Activated CD4-positive, alpha-beta T cell treated with anti-CD3 and anti-CD28 coated beads, Interleukin-2, amount 10 ng/mL, durations not matched to agents 24 days and 14 days (primary cell): ENCODE measurements at regions not wholly inside any gene's neighbourhood (a gene's known extent, or its start where the extent isn't known, plus 50 kb on each side); places are given as distances from the start of the nearest gene placed in this dataset.

Source experiments
- DNase-seq: peaks from one replicate; pipeline ENCODE4 v3.0.0; 2022
- H3K27ac Mint-ChIP-seq: one replicate; pipeline ENCODE4 v1.8.0; 2022; ENCODE audit warnings: mild to moderate bottlenecking, mixed read lengths
- H3K27me3 Mint-ChIP-seq: one replicate; pipeline ENCODE4 v1.8.0; 2022; ENCODE audit warnings: mixed read lengths
- H3K36me3 Mint-ChIP-seq: one replicate; pipeline ENCODE4 v1.8.0; 2022; ENCODE audit warnings: low read depth, mild to moderate bottlenecking, mixed read lengths
- H3K4me1 Mint-ChIP-seq: one replicate; pipeline ENCODE4 v1.8.0; 2021; ENCODE audit warnings: mixed read lengths
- H3K4me3 Mint-ChIP-seq: one replicate; pipeline ENCODE4 v1.8.0; 2022; ENCODE audit warnings: mild to moderate bottlenecking, moderate library complexity, mixed read lengths
- H3K9me3 Mint-ChIP-seq: one replicate; pipeline ENCODE4 v1.8.0; 2021; ENCODE audit warnings: mixed read lengths
- intact Hi-C: fragments of 100-400 bp; cut with micrococcal nuclease; formaldehyde crosslinking; loops from one replicate; pipeline ENCODE4 v1.15.1; 2023

DNA sequence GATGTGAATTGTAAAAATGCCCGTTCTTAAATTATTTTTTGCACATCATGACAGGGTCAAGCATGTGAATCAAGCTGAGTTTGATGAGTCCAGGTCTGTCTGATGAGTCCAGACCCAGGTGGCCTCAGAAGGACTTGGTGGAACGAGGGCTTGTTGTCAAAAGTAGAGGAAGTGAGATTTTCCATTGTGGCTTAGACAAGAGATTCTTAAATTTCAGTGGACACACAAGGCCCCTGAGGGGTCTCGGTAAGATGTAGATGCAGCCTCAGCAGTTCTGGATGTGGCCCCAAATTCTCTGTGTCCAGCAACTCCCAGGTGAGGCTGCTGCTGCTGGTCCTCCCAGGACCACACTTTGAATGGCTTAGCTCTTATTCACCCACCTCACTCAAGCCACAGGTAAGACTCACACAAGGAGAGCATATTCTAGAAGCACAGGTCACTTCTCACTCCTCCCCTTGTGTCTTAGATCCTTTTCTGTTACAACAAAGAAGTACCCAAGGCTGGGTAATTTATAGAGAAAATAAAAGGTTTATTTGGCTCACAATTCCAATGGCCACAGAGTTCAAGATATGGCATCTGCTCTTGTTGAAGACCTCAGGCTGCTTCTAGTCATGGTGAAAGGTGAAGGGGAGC lies 98.8 kb downstream of the GGTLC2 start:
- Mint-ChIP-seq H3K36me3 (no peaks in the 10 kb centered on the region), H3K27me3 (peaks cover 31% of the 10 kb centered on the region), H3K27ac (no peak overlapping the region), H3K9me3 (no peaks in the 10 kb centered on the region), H3K4me3 (no peak overlapping the region), H3K4me1 (no peaks in the 10 kb centered on the region)
- DNase-seq, result no peak
- intact Hi-C loops, result no loop called here

DNA sequence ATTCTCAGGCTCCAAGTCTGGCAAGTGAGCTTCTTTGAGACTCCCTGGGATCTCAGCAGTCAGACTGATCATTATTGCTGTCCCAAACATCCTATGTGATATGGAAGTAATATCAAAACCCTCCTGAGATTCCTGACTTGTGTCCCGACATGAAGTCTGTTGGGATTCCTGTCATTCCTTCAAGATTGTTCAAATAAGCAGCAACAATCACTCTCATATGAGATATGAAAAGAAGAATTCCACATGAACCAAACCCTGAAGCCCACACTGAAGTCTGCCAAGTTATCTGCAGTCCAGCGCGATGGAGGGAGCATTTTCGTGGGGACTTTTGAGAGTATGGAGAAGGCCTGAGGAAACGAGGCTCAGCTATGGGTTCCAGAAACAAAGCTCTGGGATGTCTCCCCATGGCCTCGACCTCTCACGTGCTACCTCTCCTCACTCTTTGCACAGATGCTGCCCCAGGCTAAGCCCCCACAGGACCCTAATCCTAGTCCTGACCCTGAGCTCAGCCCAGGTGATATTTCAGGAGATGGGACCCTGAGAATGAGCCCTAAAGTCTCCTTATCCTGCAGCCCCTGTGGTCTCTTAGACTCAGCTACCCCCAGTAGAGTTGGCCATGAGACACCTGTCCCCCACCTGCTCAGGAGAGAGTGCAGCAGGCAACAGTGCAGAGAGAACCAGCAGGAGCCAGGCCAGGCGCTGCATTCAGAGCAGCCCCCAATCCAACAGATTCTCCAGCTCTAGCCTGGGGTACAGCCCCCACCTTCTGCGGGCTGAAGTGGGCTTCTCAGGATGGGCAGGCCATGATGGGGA lies 100.2 kb downstream of the GGTLC2 start:
- Mint-ChIP-seq H3K36me3 (no peaks in the 10 kb centered on the region), H3K27me3 (peaks cover 31% of the 10 kb centered on the region)
- intact Hi-C loops, result no loop called here

DNA sequence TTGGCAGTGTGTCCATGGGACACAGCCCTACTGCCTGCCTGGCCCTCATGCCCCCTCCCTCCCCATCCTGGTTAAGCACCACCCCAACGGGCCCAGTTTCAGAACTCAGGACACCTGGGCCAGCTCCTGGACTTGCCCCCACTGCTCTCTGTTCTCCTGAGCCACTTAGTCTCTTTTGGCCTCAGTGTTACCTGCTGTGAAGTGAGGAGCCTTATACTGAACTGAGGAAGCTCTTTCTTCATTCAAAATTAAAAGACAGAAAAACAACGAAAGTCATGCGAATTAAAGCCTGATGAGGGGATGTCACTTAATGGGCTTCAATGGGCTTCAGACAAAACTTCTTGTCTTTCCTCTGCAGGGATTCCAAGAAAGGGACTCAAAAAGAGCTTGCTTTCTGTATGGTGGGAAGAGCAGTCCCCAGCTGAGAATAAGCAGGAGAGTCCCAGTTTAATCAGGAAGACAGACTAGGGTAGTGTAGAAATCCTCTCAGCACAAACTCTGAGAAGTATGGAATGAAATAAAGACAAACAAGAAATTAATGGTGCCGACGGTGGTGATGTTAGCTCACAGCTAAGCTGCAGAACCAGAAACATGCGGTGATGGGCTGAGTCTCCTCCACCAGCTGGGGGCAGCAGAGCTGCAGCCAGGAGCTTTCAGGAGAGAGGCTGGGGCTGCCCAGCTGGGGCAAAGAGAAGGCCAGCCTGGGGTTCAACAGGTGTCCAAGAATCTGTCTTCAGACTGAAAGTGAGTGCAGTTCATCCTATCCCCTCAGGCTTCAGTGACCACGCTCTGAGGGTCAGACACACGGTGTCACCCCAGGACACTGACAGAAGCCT lies 101.0 kb downstream of the GGTLC2 start:
- Mint-ChIP-seq H3K4me1 (no peaks in the 10 kb centered on the region), H3K4me3 (no peak overlapping the region), H3K36me3 (no peaks in the 10 kb centered on the region), H3K27me3 (peaks cover 24% of the 10 kb centered on the region), H3K9me3 (no peaks in the 10 kb centered on the region), H3K27ac (no peak overlapping the region)
- DNase-seq, result peak; percentile 81
- intact Hi-C loops, result no loop called here

More for the DNA sequence above, 100.2 kb downstream of the GGTLC2 start:
- no peak overlapping the region for H3K4me3 Mint-ChIP-seq
- no peaks in the 10 kb centered on the region for H3K9me3 Mint-ChIP-seq
- DNase-seq, result no peak
- H3K4me1 Mint-ChIP-seq, result no peaks in the 10 kb centered on the region
- no peak overlapping the region for H3K27ac Mint-ChIP-seq

DNA sequence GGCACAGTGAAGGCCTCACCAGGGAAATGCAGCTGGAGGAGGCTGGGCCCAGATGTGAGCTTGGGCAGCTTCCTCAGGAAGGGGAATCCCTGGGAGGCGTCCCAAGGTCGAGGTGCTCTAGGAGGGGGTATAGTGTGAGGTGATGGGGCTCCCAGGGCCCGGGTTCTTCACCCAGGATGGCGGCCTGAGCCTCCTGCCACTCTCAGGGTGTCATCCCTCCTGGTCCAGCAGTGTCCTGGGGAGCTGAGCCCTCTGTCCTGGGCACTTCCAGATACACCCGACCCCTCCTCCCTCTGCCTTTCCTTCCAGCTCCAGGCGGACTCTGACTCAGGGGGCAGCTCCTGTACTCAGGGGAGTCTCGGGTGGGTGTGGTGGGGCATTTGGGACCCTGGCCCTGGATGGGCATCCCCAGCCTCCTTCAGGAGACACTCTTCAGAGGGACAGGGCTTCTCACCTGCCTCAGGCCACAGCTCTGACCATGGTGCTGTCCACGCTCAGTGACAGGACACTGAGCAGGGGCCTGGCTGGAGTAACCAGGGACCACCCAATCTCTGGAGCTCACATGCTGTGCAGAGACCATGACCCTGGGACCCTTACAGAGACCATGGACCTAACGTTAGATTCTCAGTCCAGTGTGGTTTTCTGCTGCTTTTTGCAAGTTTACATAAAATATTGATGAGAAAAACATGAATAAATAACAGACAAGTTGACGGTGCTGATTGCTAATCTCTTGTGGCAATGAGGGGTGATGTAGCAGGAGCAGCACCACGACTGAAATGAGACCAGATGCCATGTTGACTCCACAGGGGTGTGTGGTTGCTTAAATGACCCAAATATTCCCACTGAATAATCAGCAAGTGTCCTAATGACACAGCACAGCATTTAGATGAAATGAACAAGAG lies 101.9 kb downstream of the GGTLC2 start:
- Mint-ChIP-seq H3K27ac (no peak overlapping the region), H3K36me3 (no peaks in the 10 kb centered on the region), H3K4me3 (no peak overlapping the region), H3K27me3 (peaks cover 18% of the 10 kb centered on the region), H3K4me1 (no peaks in the 10 kb centered on the region), H3K9me3 (no peaks in the 10 kb centered on the region)
- intact Hi-C loops, result no loop called here
- DNase-seq, result no peak

DNA sequence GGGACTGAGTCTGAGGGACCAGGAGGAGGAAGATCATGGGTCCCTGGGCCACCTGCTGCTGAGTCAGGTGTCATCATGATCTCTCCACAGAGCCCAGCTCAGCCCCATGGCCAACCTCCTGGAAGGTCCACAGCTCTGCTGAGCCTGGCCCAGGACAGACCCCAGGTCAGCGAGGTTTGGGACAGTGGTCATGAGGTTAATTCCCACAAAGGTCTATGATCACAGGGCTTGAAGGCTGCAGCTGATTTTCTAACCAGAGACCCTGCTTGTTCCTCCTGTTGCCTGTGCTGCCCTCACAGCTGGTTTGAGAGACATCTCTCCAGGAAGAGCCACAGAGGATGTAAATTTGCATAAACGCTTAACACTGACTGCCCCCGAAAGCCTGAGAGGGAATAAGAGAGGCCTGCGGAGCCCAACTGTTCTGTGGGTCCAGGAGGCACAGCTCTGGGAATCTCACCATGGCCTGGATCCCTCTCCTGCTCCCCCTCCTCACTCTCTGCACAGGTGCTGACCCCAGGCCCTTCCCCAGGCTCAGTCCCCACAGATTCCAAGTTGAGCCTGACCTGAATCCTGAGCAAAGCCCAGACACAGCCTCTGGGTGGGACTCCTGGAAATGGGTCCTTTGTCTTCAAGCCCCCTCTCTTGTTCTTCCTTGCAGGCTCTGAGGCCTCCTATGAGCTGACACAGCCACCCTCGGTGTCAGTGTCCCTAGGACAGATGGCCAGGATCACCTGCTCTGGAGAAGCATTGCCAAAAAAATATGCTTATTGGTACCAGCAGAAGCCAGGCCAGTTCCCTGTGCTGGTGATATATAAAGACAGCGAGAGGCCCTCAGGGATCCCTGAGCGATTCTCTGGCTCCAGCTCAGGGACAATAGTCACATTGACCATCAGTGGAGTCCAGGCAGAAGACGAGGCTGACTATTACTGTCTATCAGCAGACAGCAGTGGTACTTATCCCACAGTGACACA lies 102.8 kb downstream of the GGTLC2 start:
- Mint-ChIP-seq H3K36me3 (no peaks in the 10 kb centered on the region), H3K27ac (no peak overlapping the region), H3K9me3 (no peaks in the 10 kb centered on the region), H3K4me3 (no peak overlapping the region), H3K27me3 (peaks cover 11% of the 10 kb centered on the region), H3K4me1 (no peaks in the 10 kb centered on the region)
- DNase-seq, result no peak
- intact Hi-C loops, result no loop called here

DNA sequence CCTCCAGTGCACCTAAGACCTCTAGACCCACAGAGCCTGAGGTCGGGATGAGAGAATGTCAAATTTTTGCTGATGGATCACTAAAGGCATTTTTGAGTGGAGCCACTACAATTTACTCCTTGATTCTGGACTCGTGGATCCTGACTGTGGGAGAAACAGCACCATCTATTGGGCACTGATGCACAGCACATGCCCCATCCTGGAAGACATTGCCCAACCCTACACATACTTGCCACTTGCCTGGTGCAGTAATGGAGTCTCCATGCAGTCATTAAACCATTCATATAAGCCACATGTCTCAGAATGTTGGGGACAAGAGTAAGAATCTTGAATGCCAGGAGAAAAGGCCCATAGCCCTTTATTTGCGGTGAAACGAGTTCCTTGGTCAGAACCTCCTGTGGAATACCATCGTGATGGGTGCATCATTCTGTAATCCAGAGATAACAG lies 103.9 kb downstream of the GGTLC2 start:
- no peaks in the 10 kb centered on the region for H3K9me3 Mint-ChIP-seq
- peak; percentile 78 for DNase-seq
- no peak overlapping the region for H3K4me3 Mint-ChIP-seq
- H3K27ac Mint-ChIP-seq, result no peak overlapping the region
- peaks cover 3% of the 10 kb centered on the region for H3K27me3 Mint-ChIP-seq
- no peaks in the 10 kb centered on the region for H3K36me3 Mint-ChIP-seq
- intact Hi-C loops, result loop anchor here (1.0 kb wide), 1 partner anchor 38 kb away; no protein-coding TSS in a partner anchor
- H3K4me1 Mint-ChIP-seq, result peaks cover 2% of the 10 kb centered on the region

DNA sequence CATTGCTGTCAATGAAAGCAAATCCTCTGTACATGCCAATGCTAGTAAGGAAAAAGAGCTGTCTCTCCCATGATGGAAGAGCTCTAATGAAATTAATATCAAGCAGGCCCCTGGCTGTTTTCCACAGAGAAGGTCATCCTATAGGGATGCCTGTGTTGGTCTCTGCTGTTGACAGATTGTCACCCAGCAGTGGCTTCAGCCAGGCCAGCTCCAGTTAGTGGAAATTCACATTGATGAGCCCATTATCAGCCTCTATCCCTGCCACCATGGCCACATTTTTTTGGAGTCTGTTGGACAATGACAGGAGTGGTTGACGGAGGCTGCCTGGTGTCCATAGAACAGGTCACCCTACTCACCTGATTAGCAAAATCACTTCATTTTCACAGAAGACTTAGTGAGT lies 104.3 kb downstream of the GGTLC2 start:
- Mint-ChIP-seq H3K9me3 (no peaks in the 10 kb centered on the region), H3K4me3 (no peak overlapping the region), H3K36me3 (no peaks in the 10 kb centered on the region), H3K27me3 (no peaks in the 10 kb centered on the region), H3K27ac (no peak overlapping the region), H3K4me1 (peaks cover 4% of the 10 kb centered on the region)
- DNase-seq, result no peak
- intact Hi-C loops, result loop anchor here (1.0 kb wide), 1 partner anchor 38 kb away; no protein-coding TSS in a partner anchor

DNA sequence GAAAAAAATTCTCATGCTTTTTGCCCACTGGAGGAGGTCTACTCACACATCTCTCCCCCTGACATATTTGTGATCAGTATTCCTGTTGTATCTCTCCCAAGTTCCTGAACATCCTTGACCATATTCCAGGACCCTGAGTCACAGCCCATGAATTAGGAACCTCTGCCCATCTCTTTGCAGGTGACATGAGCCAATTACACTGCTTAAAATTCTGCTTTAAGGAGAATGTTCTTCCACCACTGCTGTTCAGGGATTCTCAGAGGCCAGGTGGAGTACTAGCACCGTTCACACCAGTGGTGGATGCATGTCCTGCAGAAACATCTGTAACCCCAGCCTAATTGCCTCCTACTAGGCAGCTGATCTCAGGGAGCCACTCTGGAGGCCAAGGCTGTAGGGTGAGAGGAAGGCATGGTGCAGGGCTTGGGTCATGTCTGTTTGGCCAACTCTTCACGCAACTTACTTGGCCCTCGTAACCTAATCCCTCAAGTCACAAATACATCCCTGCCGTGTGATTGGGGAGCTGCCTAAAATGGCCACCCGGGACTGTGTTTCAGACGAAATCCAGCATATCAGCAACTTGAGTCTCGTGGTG lies 104.8 kb downstream of the GGTLC2 start:
- Mint-ChIP-seq H3K27me3 (no peaks in the 10 kb centered on the region), H3K4me1 (peaks cover 4% of the 10 kb centered on the region), H3K27ac (no peak overlapping the region), H3K36me3 (no peaks in the 10 kb centered on the region), H3K9me3 (no peaks in the 10 kb centered on the region), H3K4me3 (no peak overlapping the region)
- intact Hi-C loops, result no loop called here
- no peak for DNase-seq

DNA sequence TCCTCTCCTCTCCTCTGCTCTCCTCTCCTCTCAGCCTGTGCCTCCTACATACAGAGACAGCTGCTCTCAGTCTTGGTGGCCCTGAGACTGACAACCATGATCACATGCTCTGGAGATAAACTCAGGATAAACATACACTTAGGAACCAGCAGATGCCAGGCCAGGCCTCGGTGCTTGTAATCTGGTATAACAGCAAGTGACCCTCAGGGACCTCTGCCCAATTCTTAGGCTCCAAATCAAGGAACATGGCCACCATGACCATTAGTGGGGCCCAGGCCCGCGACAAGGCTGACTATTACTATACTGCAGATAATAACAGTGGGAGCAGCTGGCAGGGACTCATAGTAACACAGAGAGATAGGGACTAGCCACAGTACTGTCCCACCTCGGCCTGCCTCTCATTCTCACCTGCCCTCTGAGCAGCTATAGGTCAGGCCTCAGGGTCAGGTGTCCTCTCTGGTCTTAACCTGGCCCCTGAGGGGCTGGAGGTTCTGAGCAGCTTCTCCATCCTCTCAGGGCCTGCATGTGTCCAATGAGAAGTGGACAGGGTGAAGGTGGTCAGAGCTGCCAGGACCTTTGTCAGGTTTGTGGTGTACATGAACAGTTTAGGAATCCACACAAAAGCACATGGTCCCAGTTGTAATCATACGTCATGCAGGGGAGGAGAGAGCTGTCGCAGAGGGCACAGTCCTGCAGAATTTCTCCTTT lies 106.1 kb downstream of the GGTLC2 start:
- H3K27ac Mint-ChIP-seq, result no peak overlapping the region
- H3K27me3 Mint-ChIP-seq, result no peaks in the 10 kb centered on the region
- intact Hi-C loops, result no loop called here
- H3K9me3 Mint-ChIP-seq, result no peaks in the 10 kb centered on the region
- no peaks in the 10 kb centered on the region for H3K36me3 Mint-ChIP-seq
- H3K4me3 Mint-ChIP-seq, result no peak overlapping the region
- DNase-seq, result no peak
- H3K4me1 Mint-ChIP-seq, result peaks cover 4% of the 10 kb centered on the region

DNA sequence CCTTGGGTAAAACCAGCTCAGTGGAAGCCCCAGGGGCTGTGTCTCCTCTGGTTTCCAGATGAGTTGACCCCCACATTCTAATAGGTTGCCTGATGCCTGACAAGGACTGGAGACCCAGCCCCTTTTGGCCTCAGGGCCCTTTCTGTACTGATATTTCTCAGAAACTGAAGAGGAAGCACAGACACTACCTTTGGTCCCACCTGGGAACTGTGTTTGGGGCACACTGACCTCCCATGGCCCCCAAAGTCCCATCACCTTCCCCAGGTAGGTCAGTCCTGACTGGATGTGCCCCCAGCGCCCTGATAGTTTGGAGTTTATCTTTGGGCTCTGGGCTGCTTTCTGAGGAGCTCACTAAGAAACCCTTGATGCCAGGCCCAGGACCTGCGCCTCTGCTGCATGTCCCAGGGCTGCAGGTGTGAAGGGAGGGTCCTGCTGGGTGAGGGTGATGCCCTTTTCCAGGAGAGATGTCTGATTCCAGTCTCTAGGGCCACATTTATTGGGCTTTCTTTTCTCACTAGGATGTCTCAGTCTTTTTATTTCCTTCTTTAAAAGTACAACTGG lies 106.7 kb downstream of the GGTLC2 start:
- Mint-ChIP-seq H3K36me3 (no peaks in the 10 kb centered on the region), H3K4me1 (peaks cover 4% of the 10 kb centered on the region), H3K9me3 (no peaks in the 10 kb centered on the region), H3K4me3 (no peak overlapping the region), H3K27me3 (no peaks in the 10 kb centered on the region), H3K27ac (no peak overlapping the region)
- no peak for DNase-seq
- intact Hi-C loops, result no loop called here

DNA sequence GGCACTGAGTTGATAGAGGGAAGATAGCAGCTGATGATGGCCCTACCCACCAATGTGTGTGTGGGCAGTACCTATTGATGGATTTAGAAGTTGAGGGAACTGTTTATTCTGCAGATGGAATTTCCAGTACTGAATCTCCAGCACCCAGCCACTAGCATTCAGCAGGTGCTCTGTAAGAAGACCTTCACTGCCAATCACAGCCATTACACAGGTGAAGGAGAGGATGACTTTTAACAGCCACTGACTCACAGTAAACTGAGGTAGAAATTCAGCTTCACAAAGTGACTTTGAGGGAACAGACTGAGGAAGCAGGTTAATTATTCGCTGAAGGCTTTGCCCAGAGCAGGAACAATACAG lies 107.8 kb downstream of the GGTLC2 start:
- H3K4me1 Mint-ChIP-seq, result peaks cover 4% of the 10 kb centered on the region
- DNase-seq, result no peak
- no peaks in the 10 kb centered on the region for H3K9me3 Mint-ChIP-seq
- no peaks in the 10 kb centered on the region for H3K27me3 Mint-ChIP-seq
- H3K4me3 Mint-ChIP-seq, result no peak overlapping the region
- no peaks in the 10 kb centered on the region for H3K36me3 Mint-ChIP-seq
- intact Hi-C loops, result loop anchor here (2.0 kb wide), 1 partner anchor 205 kb away; no protein-coding TSS in a partner anchor
- no peak overlapping the region for H3K27ac Mint-ChIP-seq
